H1 (cell line): ENCODE measurements at regions not wholly inside any gene's neighbourhood (a gene's known extent, or its start where the extent isn't known, plus 50 kb on each side); places are given as distances from the start of the nearest gene placed in this dataset.

Experiments used
- CTCF ChIA-PET: fragments of 300-600 bp; sonication (Branson Sonifier 250); formaldehyde crosslinking; loops from one replicate; lab custom pipeline; 2021; ENCODE audit not compliant: partially characterized antibody; lab: Charles Lee
- POLR2A ChIA-PET: fragments of 300-600 bp; sonication (Branson Sonifier 250); formaldehyde crosslinking; loops from one replicate; lab custom pipeline; 2021; ENCODE audit warnings: inconsistent platforms; ENCODE audit not compliant: partially characterized antibody; lab: Charles Lee
- DNase-seq, 2 experiments: peaks; one replicate each; pipeline versions ENCODE4 v3.0.0 to v3.0.0-alpha.2; 2010 to 2022; ENCODE audit warnings: low spot score in 2 of 2, low read depth in 1 of 2, mixed read lengths in 1 of 2
- FAIRE-seq: peaks from 2 replicates; lab custom pipeline; 2011; peaks lifted over from hg19 to GRCh38; lab: Jason Lieb, UNC
- H2AFZ ChIP-seq: 2 replicates; pipeline ENCODE4 v1.8.1; 2012; ENCODE audit warnings: low read length, inconsistent platforms
- H2AK5ac ChIP-seq: 2 replicates; pipeline ENCODE4 v1.6.1; 2013; ENCODE audit warnings: low read depth, low read length
- H2BK120ac ChIP-seq: replicated peaks from 2 replicates; pipeline ENCODE3; 2013; ENCODE audit warnings: low read depth, low read length, inconsistent platforms
- H2BK12ac ChIP-seq: 2 replicates; pipeline ENCODE4 v1.6.1; 2013; ENCODE audit warnings: low read depth, low read length
- H2BK15ac ChIP-seq: 2 replicates; pipeline ENCODE4 v1.6.1; 2013; ENCODE audit warnings: low read length
- H2BK20ac ChIP-seq: 2 replicates; pipeline ENCODE4 v1.6.1; 2013; ENCODE audit warnings: low read length
- H2BK5ac ChIP-seq: 2 replicates; pipeline ENCODE4 v1.6.1; 2013; ENCODE audit warnings: low read depth, low read length
- H3K14ac ChIP-seq: 2 replicates; pipeline ENCODE4 v1.6.1; 2013; ENCODE audit warnings: inconsistent platforms; ENCODE audit not compliant: insufficient read length
- H3K18ac ChIP-seq: 2 replicates; pipeline ENCODE4 v1.6.1; 2013; ENCODE audit warnings: low read length; ENCODE audit errors: extremely low read depth
- H3K23ac ChIP-seq: 2 replicates; pipeline ENCODE4 v1.6.1; 2013; ENCODE audit warnings: inconsistent platforms; ENCODE audit not compliant: insufficient read length
- H3K23me2 ChIP-seq: 2 replicates; pipeline ENCODE4 v1.6.1; 2013; ENCODE audit warnings: low read depth, low read length
- H3K27ac ChIP-seq: 2 replicates; pipeline ENCODE4 v1.6.1; 2011; ENCODE audit warnings: low read depth, low read length, inconsistent platforms
- H3K27me3 ChIP-seq, 4 experiments: replicated peaks in 1 of 4; 1 replicate in 1 of 4; 2 replicates in 3 of 4; pipeline versions ENCODE4 v1.6.1 to v1.8.1; 2011 to 2013; ENCODE audit warnings: low read length in 3 of 4, mild to moderate bottlenecking in 3 of 4, inconsistent platforms in 2 of 4, mixed read lengths in 2 of 4, moderate library complexity in 1 of 4; ENCODE audit not compliant: control insufficient read depth in 3 of 4, insufficient read depth in 3 of 4; ENCODE audit errors: extremely low read depth in 1 of 4
- H3K36me3 ChIP-seq, 4 experiments: 2 replicates each; pipeline versions ENCODE4 v1.6.1 to v1.8.1; 2011 to 2013; ENCODE audit warnings: mild to moderate bottlenecking in 4 of 4, low read length in 3 of 4, moderate library complexity in 2 of 4, control low read depth in 1 of 4, inconsistent platforms in 1 of 4; ENCODE audit not compliant: insufficient read depth in 4 of 4, control insufficient read depth in 2 of 4
- H3K4ac ChIP-seq: replicated peaks from 2 replicates; pipeline ENCODE3; 2013; ENCODE audit warnings: low read length, low read depth, mixed read lengths, inconsistent platforms; ENCODE audit not compliant: insufficient read length
- H3K4me1 ChIP-seq, 4 experiments: replicated peaks in 1 of 4; 1 replicate in 1 of 4; 2 replicates in 3 of 4; pipeline versions ENCODE4 v1.6.1 to v1.8.1; 2011 to 2013; ENCODE audit warnings: low read length in 3 of 4, inconsistent platforms in 2 of 4, mixed read lengths in 1 of 4; ENCODE audit not compliant: insufficient read depth in 4 of 4, control insufficient read depth in 3 of 4
- H3K4me2 ChIP-seq, 2 experiments: 2 replicates each; pipeline versions ENCODE4 v1.6.1 to v1.8.1; 2011 to 2013; ENCODE audit warnings: low read depth in 2 of 2, low read length in 2 of 2, control low read depth in 1 of 2, inconsistent platforms in 1 of 2, mild to moderate bottlenecking in 1 of 2; ENCODE audit not compliant: insufficient read depth in 1 of 2
- H3K4me3 ChIP-seq, 4 experiments: fragments of 200-600, 300-600 bp in 1 of 4; sonication (generic), shearing (Covaris generic), sonication (Bioruptor Twin) in 1 of 4; 2 replicates each; pipeline versions ENCODE4 v1.5.1 to v1.8.1; 2011 to 2016; ENCODE audit warnings: low read length in 4 of 4, low read depth in 3 of 4, control low read depth in 2 of 4, inconsistent platforms in 2 of 4, mild to moderate bottlenecking in 2 of 4, mixed read lengths in 1 of 4, moderate library complexity in 1 of 4; ENCODE audit not compliant: insufficient read depth in 2 of 4; ENCODE audit errors: extremely low read depth in 1 of 4
- H3K56ac ChIP-seq: replicated peaks from 2 replicates; pipeline ENCODE3; 2013; ENCODE audit warnings: low read depth, mild to moderate bottlenecking, mixed read lengths, low read length, inconsistent platforms; ENCODE audit not compliant: insufficient read length
- H3K79me1 ChIP-seq: 2 replicates; pipeline ENCODE4 v1.6.1; 2013; ENCODE audit warnings: low read depth, low read length, control low read depth
- H3K79me2 ChIP-seq, 2 experiments: 2 replicates each; pipeline versions ENCODE4 v1.6.1 to v1.8.1; 2012 to 2013; ENCODE audit warnings: low read length in 2 of 2, mild to moderate bottlenecking in 2 of 2, inconsistent platforms in 1 of 2; ENCODE audit not compliant: insufficient read depth in 2 of 2, control insufficient read depth in 1 of 2
- H3K9ac ChIP-seq, 4 experiments: replicated peaks in 1 of 4; 1 replicate in 1 of 4; 2 replicates in 3 of 4; pipeline versions ENCODE4 v1.6.1 to v1.8.1; 2011 to 2013; ENCODE audit warnings: low read depth in 3 of 4, low read length in 3 of 4, control low read depth in 2 of 4, mild to moderate bottlenecking in 2 of 4, moderate library complexity in 2 of 4, inconsistent platforms in 1 of 4; ENCODE audit errors: extremely low read depth in 1 of 4
- H3K9me3 ChIP-seq, 2 experiments: 2 replicates each; pipeline versions ENCODE4 v1.6.1 to v1.8.1; 2012 to 2013; ENCODE audit warnings: mild to moderate bottlenecking in 2 of 2, moderate library complexity in 2 of 2, control low read depth in 1 of 2, inconsistent platforms in 1 of 2, low read depth in 1 of 2, low read length in 1 of 2, mixed read lengths in 1 of 2; ENCODE audit not compliant: insufficient read depth in 2 of 2
- H4K20me1 ChIP-seq, 2 experiments: replicated peaks in 1 of 2; 2 replicates each; pipeline versions ENCODE3 to v1.8.1; 2011 to 2013; ENCODE audit warnings: inconsistent platforms in 2 of 2, low read length in 2 of 2, mild to moderate bottlenecking in 1 of 2; ENCODE audit not compliant: insufficient read depth in 2 of 2, control insufficient read depth in 1 of 2
- H4K5ac ChIP-seq: 2 replicates; pipeline ENCODE4 v1.6.1; 2013; ENCODE audit warnings: low read length, low read depth, mixed read lengths, inconsistent platforms; ENCODE audit not compliant: insufficient read length
- H4K8ac ChIP-seq: 2 replicates; pipeline ENCODE4 v1.8.0; 2013; ENCODE audit warnings: mild to moderate bottlenecking, moderate library complexity, low read length, inconsistent platforms; ENCODE audit not compliant: insufficient read depth; ENCODE audit errors: extremely low read depth
- H4K91ac ChIP-seq: replicated peaks from 2 replicates; pipeline ENCODE3; 2013; ENCODE audit warnings: low read length, mixed read lengths, inconsistent platforms; ENCODE audit not compliant: insufficient read length
- CBX8 ChIP-seq: fragments of 300-800, 300-1000 bp; sonication (generic); IDR thresholded peaks from 2 replicates; pipeline ENCODE4 v1.7.1; 2016; ENCODE audit warnings: low read depth, low read length, borderline replicate concordance
- EP300 ChIP-seq, 2 experiments: IDR thresholded peaks; 1 replicate in 1 of 2; 2 replicates in 1 of 2; pipeline ENCODE4 v1.6.1; 2011 to 2012; ENCODE audit warnings: low read depth in 2 of 2, low read length in 2 of 2, mild to moderate bottlenecking in 2 of 2, borderline replicate concordance in 1 of 2, inconsistent platforms in 1 of 2, moderate library complexity in 1 of 2
- EZH2 ChIP-seq: fragments of 200-600 bp; sonication (generic); IDR thresholded peaks from 2 replicates; pipeline ENCODE4 v1.7.1; 2012; ENCODE audit warnings: low read depth, mild to moderate bottlenecking, moderate library complexity, low read length, inconsistent platforms; ENCODE audit not compliant: severe bottlenecking
- JUN ChIP-seq: IDR thresholded peaks from 2 replicates; pipeline ENCODE4 v1.6.1; 2011; ENCODE audit warnings: low read depth, mild to moderate bottlenecking, improper control_type of control experiment, low read length
- KDM1A ChIP-seq: fragments of 200-600, 300-600 bp; sonication (generic); IDR thresholded peaks from 2 replicates; pipeline ENCODE4 v1.7.1; 2016; ENCODE audit warnings: mild to moderate bottlenecking, low read length, borderline replicate concordance
- KDM5A ChIP-seq: fragments of 200-600 bp; IDR thresholded peaks from 2 replicates; pipeline ENCODE4 v1.7.1; 2012; ENCODE audit warnings: mild to moderate bottlenecking, low read length, inconsistent platforms, mixed read lengths
- MAX ChIP-seq: IDR thresholded peaks from 2 replicates; pipeline ENCODE4 v1.6.1; 2012; ENCODE audit warnings: inconsistent platforms
- POLR2A ChIP-seq, 2 experiments: IDR thresholded peaks; 1 replicate in 1 of 2; 2 replicates in 1 of 2; pipeline ENCODE4 v1.6.1; 2011; ENCODE audit warnings: low read depth in 2 of 2, low read length in 2 of 2, mild to moderate bottlenecking in 2 of 2; ENCODE audit errors: control extremely low read depth in 1 of 2
- RNF2 ChIP-seq: fragments of 200-900, 300-1000 bp; sonication (generic); IDR thresholded peaks from 2 replicates; pipeline ENCODE4 v1.7.1; 2016; ENCODE audit warnings: borderline replicate concordance, low read depth, mild to moderate bottlenecking, antibody characterized with exemption, low read length; ENCODE audit not compliant: poor library complexity, severe bottlenecking; ENCODE audit errors: missing control alignments
- SRF ChIP-seq: IDR thresholded peaks from 2 replicates; pipeline ENCODE4 v1.6.1; 2011; ENCODE audit warnings: mild to moderate bottlenecking, low read depth, low read length, moderate library complexity
- TBP ChIP-seq: IDR thresholded peaks from 2 replicates; pipeline ENCODE4 v1.6.1; 2011; ENCODE audit warnings: low read depth, low read length, improper control_type of control experiment
- TEAD4 ChIP-seq: IDR thresholded peaks from 2 replicates; pipeline ENCODE4 v1.6.1; 2012; ENCODE audit warnings: low read depth, low read length, inconsistent platforms, mixed read lengths
- ZNF274 ChIP-seq: IDR thresholded peaks from 2 replicates; pipeline ENCODE4 v1.7.0; 2012; ENCODE audit warnings: low read length, borderline replicate concordance; ENCODE audit errors: extremely low read depth
- WGBS, 2 experiments: shearing (Covaris generic) in 1 of 2; methylation state at CpG; one replicate each; pipeline versions ENCODE4 v1.1.6 to v1.1.7; 2013 to 2015; ENCODE audit warnings: low lambda C conversion rate in 2 of 2, mixed read lengths in 2 of 2, inconsistent platforms in 1 of 2, low coverage in 1 of 2, missing lambda C conversion rate in 1 of 2; ENCODE audit not compliant: insufficient replicate concordance in 2 of 2, insufficient coverage in 1 of 2, insufficient read length in 1 of 2; ENCODE audit errors: extremely low coverage in 1 of 2, missing lambda C conversion rate in 1 of 2; 5-methylcytosine and 5-hydroxymethylcytosine counted together

GRCh38 chr6:105771313-105771970 is 314.7 kb upstream of the PRDM1 start:
- Histone ChIP-seq H3K23me2 (no peaks in the 10 kb centered on the region), H2BK12ac (no peak overlapping the region), H3K79me1 (no peaks in the 10 kb centered on the region), H3K56ac (no peak overlapping the region), H4K91ac (no peak overlapping the region), H2BK120ac (no peak overlapping the region), H2BK15ac (no peak overlapping the region), H3K4me2 (no peak overlapping the region), H3K14ac (no peak overlapping the region), H3K27ac (no peak overlapping the region), H3K4ac (no peak overlapping the region), H2BK20ac (no peak overlapping the region), H3K9ac (no peak overlapping the region), H2AK5ac (no peak overlapping the region), H3K9me3 (peaks cover 0 to 13% of the 10 kb centered on the region in 2 experiments; a peak in 2 of 4 replicates), H4K5ac (no peak overlapping the region), H3K18ac (no peak overlapping the region), H4K8ac (no peak overlapping the region), H4K20me1 (no peaks in the 10 kb centered on the region), H3K27me3 (no peaks in the 10 kb centered on the region), H3K79me2 (no peaks in the 10 kb centered on the region), H3K36me3 (no peaks in the 10 kb centered on the region), H2AFZ (no peak overlapping the region), H3K23ac (no peak overlapping the region), H3K4me3 (no peak overlapping the region), H2BK5ac (no peak overlapping the region), H3K4me1 (no peaks in the 10 kb centered on the region)
- FAIRE-seq (no peak), DNase-seq (no peak)
- ChIA-PET POLR2A (interaction anchor here (0.6 kb wide), 1 partner anchor 929 kb away, joined by 3 read pairs; no protein-coding TSS in a partner anchor), CTCF (interaction anchor here (0.7 to 1.6 kb wide), 2 partner anchors 39 to 266 kb away, joined by 3 to 7 read pairs; no protein-coding TSS in a partner anchor)
- WGBS, 2 experiments: 96% methylated on average over 1 of the region's 1 CpG; no CpG with 5 or more reads in 1 of the 2 experiments
- TF ChIP-seq EZH2 (no peak), TEAD4 (no peak), POLR2A (IDR thresholded peaks at IDR 0.05; ENCODE audit: control extremely low read depth in 1 of 2, low read depth in 2 of 2, low read length in 2 of 2) (no peak), RNF2 (no peak), JUN (no peak), CBX8 (no peak), SRF (no peak), MAX (no peak), TBP (no peak), KDM5A (no peak), ZNF274 (no peak), EP300 (IDR thresholded peaks at IDR 0.05; ENCODE audit: borderline replicate concordance in 1 of 2, low read depth in 2 of 2, low read length in 2 of 2) (no peak), KDM1A (no peak)
